OCI-LY7 (cell line): ENCODE measurements at regions not wholly inside any gene's neighbourhood (a gene's known extent, or its start where the extent isn't known, plus 50 kb on each side); places are given as distances from the start of the nearest gene placed in this dataset.

Experiments
- BruUV-seq: library from RNA; stranded (reverse); fragments of 400-500 nt; replicated peaks from 2 replicates; lab custom pipeline; 2021; lab: Mats Ljungman, UMichigan
- CTCF ChIA-PET: fragments of 300-600 bp; sonication (Branson Sonifier 250); formaldehyde crosslinking; loops from one replicate; lab custom pipeline; 2022; ENCODE audit warnings: antibody characterized with exemption; ENCODE audit not compliant: unreplicated experiment; lab: Charles Lee
- POLR2A ChIA-PET: fragments of 300-600 bp; sonication (Branson Sonifier 250); formaldehyde crosslinking; loops from one replicate; lab custom pipeline; 2022; ENCODE audit warnings: antibody characterized with exemption; lab: Charles Lee
- DNase-seq: peaks from one replicate; pipeline ENCODE4 v3.0.0-alpha.2; 2015; ENCODE audit warnings: low spot score
- H2AFZ ChIP-seq: fragments of 200-600 bp; sonication (generic), shearing (Covaris generic); 2 replicates; pipeline ENCODE4 v1.6.1; 2014; ENCODE audit warnings: mild to moderate bottlenecking, antibody characterized with exemption, low read length, moderate library complexity
- H3K27ac ChIP-seq: fragments of 200-600 bp; sonication (generic); 2 replicates; pipeline ENCODE4 v1.5.1; 2014; ENCODE audit warnings: mixed run types, low read depth, mild to moderate bottlenecking, moderate library complexity, low read length, inconsistent platforms; ENCODE audit not compliant: poor library complexity, severe bottlenecking
- H3K36me3 ChIP-seq: fragments of 200-600 bp; sonication (generic); 2 replicates; pipeline ENCODE4 v1.6.1; 2014; ENCODE audit warnings: mild to moderate bottlenecking, antibody characterized with exemption, low read length, moderate library complexity, mixed read lengths; ENCODE audit not compliant: insufficient read depth
- H3K4me1 ChIP-seq: fragments of 200-600 bp; sonication (generic); 2 replicates; pipeline ENCODE4 v1.5.1; 2014; ENCODE audit warnings: mild to moderate bottlenecking, low read length; ENCODE audit not compliant: insufficient read depth, poor library complexity, severe bottlenecking
- H3K4me2 ChIP-seq: fragments of 200-600 bp; sonication (generic); 2 replicates; pipeline ENCODE4 v1.6.1; 2014; ENCODE audit warnings: mild to moderate bottlenecking, low read length
- H3K4me3 ChIP-seq: fragments of 200-600 bp; sonication (generic); 2 replicates; pipeline ENCODE4 v1.5.1; 2014; ENCODE audit warnings: mild to moderate bottlenecking, low read depth, low read length; ENCODE audit not compliant: poor library complexity, severe bottlenecking
- H3K79me2 ChIP-seq: fragments of 200-600 bp; sonication (generic); 2 replicates; pipeline ENCODE4 v1.6.1; 2016; ENCODE audit warnings: low read depth, mild to moderate bottlenecking, low read length, moderate library complexity, mixed read lengths; ENCODE audit not compliant: insufficient read depth
- H3K9me2 ChIP-seq: fragments of 200-600 bp; sonication (generic); 2 replicates; pipeline ENCODE4 v1.6.1; 2016; ENCODE audit warnings: mild to moderate bottlenecking, low read length, mixed read lengths; ENCODE audit not compliant: insufficient read depth
- H3K9me3 ChIP-seq: fragments of 200-600 bp; sonication (generic); 2 replicates; pipeline ENCODE4 v1.6.1; 2014; ENCODE audit warnings: mild to moderate bottlenecking, mixed run types, low read length, mixed read lengths
- H4K20me1 ChIP-seq: fragments of 200-600 bp; sonication (generic); 2 replicates; pipeline ENCODE4 v1.6.1; 2014; ENCODE audit warnings: mild to moderate bottlenecking, antibody characterized with exemption, low read length, moderate library complexity, mixed read lengths; ENCODE audit not compliant: insufficient read depth
- CTCF ChIP-seq: fragments of 200-600 bp; sonication (generic); conservative IDR thresholded peaks from 2 replicates; pipeline ENCODE4 v1.5.1; 2014; ENCODE audit warnings: mild to moderate bottlenecking, antibody characterized with exemption, low read length, moderate library complexity, mixed read lengths
- EZH2phosphoT487 ChIP-seq: fragments of 200-600 bp; sonication (generic); IDR thresholded peaks from 2 replicates; pipeline ENCODE4 v1.6.1; 2018; ENCODE audit warnings: low read depth, borderline replicate concordance, mild to moderate bottlenecking, mixed run types, antibody characterized with exemption, low read length, moderate library complexity, mixed read lengths
- intact Hi-C: fragments of 100-400 bp; cut with micrococcal nuclease; formaldehyde crosslinking; loops from one replicate; pipeline ENCODE4 v1.10.0; 2022; ENCODE audit not compliant: unreplicated experiment

- no peak overlapping the region for H3K4me2 ChIP-seq
- DNase-seq = no peak
- no peak overlapping the region for H3K4me3 ChIP-seq
- no peak overlapping the region for H2AFZ ChIP-seq
- H3K4me1 ChIP-seq = no peaks in the 10 kb centered on the region
- CTCF ChIA-PET = no interaction called here
- no peaks in the 10 kb centered on the region for H3K79me2 ChIP-seq
- TF ChIP-seq EZH2phosphoT487 = no peak
- TF ChIP-seq CTCF = no peak
- H3K9me3 ChIP-seq = no peaks in the 10 kb centered on the region
- intact Hi-C loops = no loop called here
- no peaks in the 10 kb centered on the region for H3K9me2 ChIP-seq
- BruUV-seq = no TSS peak
- POLR2A ChIA-PET = no interaction called here
- no peak overlapping the region for H3K27ac ChIP-seq
- no peaks in the 10 kb centered on the region for H3K36me3 ChIP-seq
- H4K20me1 ChIP-seq = no peaks in the 10 kb centered on the region
Measured at GRCh38 chr16:86455640-86456039, 54.7 kb upstream of the FOXF1 start.

GRCh38 chr16:86457501-86458148 is 52.7 kb upstream of the FOXF1 start:
- Histone ChIP-seq H3K36me3 (no peaks in the 10 kb centered on the region), H3K9me2 (no peaks in the 10 kb centered on the region), H3K79me2 (no peaks in the 10 kb centered on the region), H2AFZ (no peak overlapping the region), H4K20me1 (no peaks in the 10 kb centered on the region), H3K4me3 (no peak overlapping the region), H3K27ac (no peak overlapping the region), H3K4me2 (no peak overlapping the region), H3K4me1 (no peaks in the 10 kb centered on the region), H3K9me3 (no peaks in the 10 kb centered on the region)
- BruUV-seq = no TSS peak
- no peak for TF ChIP-seq CTCF
- TF ChIP-seq EZH2phosphoT487 = no peak
- intact Hi-C loops = no loop called here
- DNase-seq = no peak
- ChIA-PET CTCF (no interaction called here), POLR2A (interaction anchor here (0.6 kb wide), 1 partner anchor 422 kb away, joined by 3 read pairs; no protein-coding TSS in a partner anchor)

- no peaks in the 10 kb centered on the region for H3K79me2 ChIP-seq
- no peak overlapping the region for H3K27ac ChIP-seq
- H2AFZ ChIP-seq = no peak overlapping the region
- no peak for DNase-seq
- ChIA-PET POLR2A (interaction anchor here (0.6 kb wide), 1 partner anchor 423 kb away, joined by 3 read pairs; no protein-coding TSS in a partner anchor), CTCF (no interaction called here)
- intact Hi-C loops = no loop called here
- BruUV-seq = no TSS peak
- H3K9me3 ChIP-seq = no peaks in the 10 kb centered on the region
- no peak overlapping the region for H3K4me2 ChIP-seq
- no peaks in the 10 kb centered on the region for H4K20me1 ChIP-seq
- H3K4me3 ChIP-seq = no peak overlapping the region
- H3K4me1 ChIP-seq = no peaks in the 10 kb centered on the region
- no peaks in the 10 kb centered on the region for H3K9me2 ChIP-seq
- no peaks in the 10 kb centered on the region for H3K36me3 ChIP-seq
- TF ChIP-seq EZH2phosphoT487 (no peak), CTCF (no peak)
Measured at GRCh38 chr16:86458149-86458777, 52.1 kb upstream of the FOXF1 start.
